ENCODE measurements at regions not wholly inside any gene's neighbourhood (a gene's known extent, or its start where the extent isn't known, plus 50 kb on each side); places are given as distances from the start of the nearest gene placed in this dataset.

DNA sequence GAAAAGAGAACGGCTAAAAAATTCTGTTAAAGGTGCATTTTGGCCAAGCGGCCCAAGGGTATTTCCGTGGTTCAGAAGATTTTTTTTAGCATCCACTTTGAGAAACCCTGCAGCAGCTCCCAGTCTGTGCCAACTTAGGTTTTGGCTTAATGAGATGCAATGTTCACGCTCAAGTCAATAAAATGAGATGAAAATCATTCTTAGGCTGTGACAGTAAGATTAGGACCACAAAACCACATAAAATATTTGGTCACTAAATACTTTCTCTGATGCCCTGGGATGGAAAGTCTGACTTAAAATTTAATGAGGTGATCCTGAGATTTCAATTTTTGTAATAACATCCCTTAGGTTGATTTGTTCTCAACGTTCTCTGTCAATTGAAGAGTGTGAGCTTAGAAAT, 74.2 kb upstream of the FHL2 start:
- no peak overlapping the region for H3K4me3 ChIP-seq
- H3K36me3 ChIP-seq: no peaks in the 10 kb centered on the region
- no peak for TF ChIP-seq Cebpa-rat (IDR thresholded peaks at IDR 0.05)
- no peaks in the 10 kb centered on the region for H3K27me3 ChIP-seq
- H3K9me3 ChIP-seq (replicated peaks in 1 of 11): no peaks in the 10 kb centered on the region
- no peak overlapping the region for H3K4me2 ChIP-seq
- peaks cover 0 to 28% (median 19%) of the 10 kb centered on the region in 10 experiments; a peak in 15 of 20 replicates for H3K4me1 ChIP-seq
- H3K9ac ChIP-seq: no peak overlapping the region
- H3K27ac ChIP-seq: no peak overlapping the region
- H4K20me1 ChIP-seq: no peaks in the 10 kb centered on the region

- Histone ChIP-seq H4K20me1 (no peaks in the 10 kb centered on the region), H3K9ac (no peak overlapping the region), H3K36me3 (no peaks in the 10 kb centered on the region), H3K27me3 (no peaks in the 10 kb centered on the region), H3K4me3 (no peak overlapping the region), H3K4me2 (peak overlapping the region in 9 of 11 experiments; percentile 11 to 66 (median 40); a peak in 17 of 22 replicates), H3K9me3 (replicated peaks in 1 of 11) (no peaks in the 10 kb centered on the region), H3K4me1 (peaks cover 0 to 28% (median 19%) of the 10 kb centered on the region in 10 experiments; a peak in 15 of 20 replicates), H3K27ac (0 out of 22 replicates have a peak overlapping the region, but pooled peaks of 1 of the 11 experiments have one; percentile 42)
- TF ChIP-seq Cebpa-rat (IDR thresholded peaks at IDR 0.05): no peak
Measured at GRCh38 chr2:105470979-105471378, 72.1 kb upstream of the FHL2 start.

DNA sequence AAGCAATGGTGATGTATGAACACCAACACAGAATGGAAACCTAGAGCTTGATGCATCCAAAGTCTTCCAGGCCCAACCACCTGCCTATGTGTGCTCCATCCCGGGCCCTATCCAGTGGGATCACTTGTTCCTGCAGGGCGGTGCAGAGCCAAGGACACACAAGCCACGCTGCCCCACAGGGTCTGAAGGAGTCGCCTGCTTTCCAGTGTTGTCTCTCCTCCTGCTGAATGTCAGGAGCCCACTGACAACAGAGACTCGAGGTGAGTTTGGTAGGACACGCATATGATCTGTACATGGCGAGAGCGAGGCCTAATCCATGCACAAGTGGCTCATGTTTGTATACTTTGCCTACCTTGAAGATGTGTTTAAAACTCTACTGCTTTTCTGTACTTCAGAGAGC, 70.9 kb upstream of the FHL2 start:
- Histone ChIP-seq H3K4me3 (no peak overlapping the region), H3K9me3 (replicated peaks in 1 of 11) (no peaks in the 10 kb centered on the region), H3K36me3 (no peaks in the 10 kb centered on the region), H3K27me3 (no peaks in the 10 kb centered on the region), H3K9ac (no peak overlapping the region), H3K27ac (no peak overlapping the region), H3K4me1 (peaks cover 0 to 17% (median 12%) of the 10 kb centered on the region in 10 experiments; a peak in 15 of 20 replicates), H4K20me1 (no peaks in the 10 kb centered on the region), H3K4me2 (peak overlapping the region in 1 of 11 experiments; percentile 30; a peak in 1 of 22 replicates)
- no peak for TF ChIP-seq Cebpa-rat (IDR thresholded peaks at IDR 0.05)

DNA sequence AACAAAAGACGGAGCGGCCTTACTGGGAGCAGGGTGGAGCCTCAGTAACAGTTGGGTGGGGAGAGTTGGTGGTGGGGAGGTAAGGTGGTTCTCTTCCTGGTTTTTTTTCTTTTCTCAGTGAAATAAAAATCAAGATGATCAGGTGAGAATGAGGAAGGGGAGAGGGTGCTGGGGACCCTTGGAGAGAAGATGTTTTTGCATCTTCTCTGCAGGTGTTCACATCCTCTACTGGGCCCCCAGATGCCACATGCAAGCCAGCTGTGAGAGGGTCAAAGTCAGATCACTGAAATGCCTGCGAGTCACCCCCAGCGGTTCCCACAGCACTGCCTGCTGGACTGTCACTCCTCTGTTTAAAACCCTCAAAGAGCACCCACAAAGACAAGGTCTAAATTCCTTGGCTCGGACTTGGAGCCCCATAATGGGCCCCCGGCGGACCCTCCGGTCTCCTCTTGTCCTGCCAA, 69.8 kb upstream of the FHL2 start:
- no peaks in the 10 kb centered on the region for H3K27me3 ChIP-seq
- H3K36me3 ChIP-seq: no peaks in the 10 kb centered on the region
- no peaks in the 10 kb centered on the region for H3K9me3 ChIP-seq (replicated peaks in 1 of 11)
- no peak overlapping the region for H3K27ac ChIP-seq
- H4K20me1 ChIP-seq: no peaks in the 10 kb centered on the region
- H3K4me2 ChIP-seq: no peak overlapping the region
- TF ChIP-seq Cebpa-rat (IDR thresholded peaks at IDR 0.05): no peak
- H3K4me3 ChIP-seq: no peak overlapping the region
- H3K4me1 ChIP-seq: peaks cover 0 to 16% (median 11%) of the 10 kb centered on the region in 10 experiments; a peak in 15 of 20 replicates
- H3K9ac ChIP-seq: no peak overlapping the region

GRCh38 chr2:105464325-105464724, 65.5 kb upstream of the FHL2 start:
- H3K27ac ChIP-seq: no peak overlapping the region
- H3K4me3 ChIP-seq: no peak overlapping the region
- H3K9me3 ChIP-seq (replicated peaks in 1 of 11): no peaks in the 10 kb centered on the region
- H3K4me1 ChIP-seq: no peaks in the 10 kb centered on the region
- no peak overlapping the region for H3K4me2 ChIP-seq
- no peaks in the 10 kb centered on the region for H4K20me1 ChIP-seq
- H3K27me3 ChIP-seq: no peaks in the 10 kb centered on the region
- no peak for TF ChIP-seq Cebpa-rat (IDR thresholded peaks at IDR 0.05)
- H3K36me3 ChIP-seq: no peaks in the 10 kb centered on the region
- no peak overlapping the region for H3K9ac ChIP-seq

DNA sequence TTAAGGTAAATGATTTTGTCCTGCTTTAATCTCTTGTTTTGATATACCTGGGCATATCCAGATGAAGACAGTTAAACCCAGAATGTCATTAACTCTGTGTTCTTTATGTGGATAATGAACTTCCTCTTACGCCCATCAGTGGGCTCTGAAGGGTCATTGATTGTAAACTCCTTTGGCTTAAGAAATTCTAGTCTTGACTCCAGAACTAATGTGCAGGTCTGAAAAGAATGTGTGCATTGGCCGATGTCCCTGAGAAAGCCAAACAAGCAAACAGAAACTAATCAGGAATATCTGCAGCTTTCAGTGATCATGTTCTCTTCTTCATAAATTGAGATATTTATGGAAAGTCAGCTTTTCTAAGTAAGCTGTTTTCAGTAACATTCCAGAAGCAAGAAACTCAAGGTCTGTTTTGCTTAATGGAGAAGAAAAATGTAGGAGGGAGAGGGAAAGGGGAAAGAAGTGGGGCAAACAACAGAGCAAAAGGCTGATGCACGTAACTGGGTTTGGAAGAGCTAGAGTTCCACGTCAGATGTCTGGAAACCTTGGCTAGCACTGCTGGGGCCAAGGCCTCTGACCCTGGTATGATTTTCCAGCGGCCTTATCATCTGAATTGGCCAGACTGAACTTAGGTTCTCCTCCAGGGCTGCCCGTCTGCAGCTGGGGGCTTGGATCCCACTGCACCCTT, 61.3 kb upstream of the FHL2 start:
- Histone ChIP-seq H3K9me3 (replicated peaks in 1 of 11) (no peaks in the 10 kb centered on the region), H3K36me3 (no peaks in the 10 kb centered on the region), H3K9ac (no peak overlapping the region), H3K4me2 (no peak overlapping the region), H3K27ac (no peak overlapping the region), H4K20me1 (no peaks in the 10 kb centered on the region), H3K4me1 (peaks cover 7 to 15% (median 12%) of the 10 kb centered on the region in 10 experiments), H3K4me3 (no peak overlapping the region), H3K27me3 (no peaks in the 10 kb centered on the region)
- TF ChIP-seq Cebpa-rat (IDR thresholded peaks at IDR 0.05): no peak

- no peaks in the 10 kb centered on the region for H3K36me3 ChIP-seq
- no peak overlapping the region for H3K9ac ChIP-seq
- no peak overlapping the region for H3K27ac ChIP-seq
- no peak overlapping the region for H3K4me3 ChIP-seq
- H4K20me1 ChIP-seq: no peaks in the 10 kb centered on the region
- H3K4me1 ChIP-seq: peaks cover 15 to 28% (median 23%) of the 10 kb centered on the region in 10 experiments
- H3K9me3 ChIP-seq (replicated peaks in 1 of 11): no peaks in the 10 kb centered on the region
- TF ChIP-seq Cebpa-rat (IDR thresholded peaks at IDR 0.05): no peak
- no peak overlapping the region for H3K4me2 ChIP-seq
- no peaks in the 10 kb centered on the region for H3K27me3 ChIP-seq
Measured at GRCh38 chr2:105458076-105458475, 59.2 kb upstream of the FHL2 start.

DNA sequence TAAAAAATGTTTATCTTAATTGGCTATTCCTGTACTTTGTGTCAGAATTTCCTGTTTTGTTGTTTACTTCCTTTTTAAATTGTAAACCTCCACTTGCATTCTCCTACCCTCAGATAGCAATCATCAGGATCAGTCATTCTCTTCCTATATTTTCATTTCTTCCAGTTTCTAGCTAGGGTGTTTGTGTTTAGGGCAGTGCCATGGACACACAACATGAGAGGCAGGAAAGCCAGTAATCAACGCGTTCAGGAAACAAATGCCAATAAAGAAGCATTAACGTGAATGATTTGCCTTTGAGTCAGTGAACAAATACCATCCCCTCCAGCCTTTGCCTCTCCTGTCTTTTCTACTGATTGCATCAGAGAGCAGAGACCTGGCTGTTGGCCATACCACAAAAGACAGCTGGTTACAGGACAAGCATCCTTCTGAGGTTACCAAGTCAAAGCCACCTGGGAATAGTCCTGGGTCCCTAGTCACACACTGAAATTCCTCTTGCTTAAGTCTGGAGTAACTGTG, 56.7 kb upstream of the FHL2 start:
- peak overlapping the region; percentile 51 to 85 (median 66); a peak in 21 of 22 replicates for H3K4me2 ChIP-seq
- H3K4me3 ChIP-seq: peak overlapping the region in 1 of 10 experiments; percentile 17; a peak in 2 of 20 replicates
- no peaks in the 10 kb centered on the region for H3K27me3 ChIP-seq
- H3K9ac ChIP-seq: peak overlapping the region in 6 of 11 experiments; percentile 1 to 58 (median 48); a peak in 9 of 22 replicates
- peaks cover 15 to 28% (median 23%) of the 10 kb centered on the region in 10 experiments for H3K4me1 ChIP-seq
- no peaks in the 10 kb centered on the region for H3K9me3 ChIP-seq (replicated peaks in 1 of 11)
- TF ChIP-seq Cebpa-rat (IDR thresholded peaks at IDR 0.05): peak in 8 of 11 experiments; percentile 65 to 97 (median 93); a peak in 17 of 22 replicates
- no peaks in the 10 kb centered on the region for H4K20me1 ChIP-seq
- no peaks in the 10 kb centered on the region for H3K36me3 ChIP-seq
- H3K27ac ChIP-seq: peak overlapping the region in 10 of 11 experiments; percentile 31 to 82 (median 62); a peak in 18 of 22 replicates

DNA sequence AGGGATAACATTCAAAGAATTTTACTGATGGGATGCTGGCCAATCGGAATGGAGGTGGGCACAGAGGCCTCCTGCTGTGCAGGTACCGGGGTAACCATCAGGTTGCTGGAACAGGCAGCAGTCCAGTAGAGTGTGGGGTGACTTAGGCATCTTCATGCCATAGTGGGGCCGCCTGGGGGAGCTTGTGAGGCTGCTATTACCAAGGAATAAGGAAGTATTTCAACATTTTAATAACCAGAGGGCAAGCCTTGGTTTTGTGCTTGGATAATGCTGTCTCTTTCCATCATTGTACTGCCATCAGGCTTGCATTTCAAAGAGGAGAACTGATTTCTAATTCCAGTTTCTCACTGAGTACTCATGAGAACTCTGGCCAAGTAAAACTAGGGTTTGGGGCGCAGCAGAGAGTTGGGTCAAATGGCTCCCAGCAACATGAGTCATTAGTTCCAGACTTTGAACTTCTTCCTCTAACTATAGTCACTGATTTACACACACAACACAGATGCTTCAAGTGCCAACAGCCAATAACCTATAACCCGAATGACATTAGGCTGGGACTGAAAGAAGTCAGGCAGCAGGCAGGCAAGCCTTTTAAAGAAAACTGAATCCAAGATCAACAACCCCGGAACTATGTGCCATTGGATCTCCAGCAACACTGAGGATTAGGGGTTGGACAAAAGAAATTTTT, 56.1 kb upstream of the FHL2 start:
- Histone ChIP-seq H3K27me3 (no peaks in the 10 kb centered on the region), H3K9me3 (replicated peaks in 1 of 11) (no peaks in the 10 kb centered on the region), H4K20me1 (no peaks in the 10 kb centered on the region), H3K4me3 (peak overlapping the region in 1 of 10 experiments; percentile 17; a peak in 1 of 20 replicates), H3K4me1 (peaks cover 15 to 28% (median 23%) of the 10 kb centered on the region in 10 experiments), H3K4me2 (peak overlapping the region; percentile 51 to 85 (median 66); a peak in 21 of 22 replicates), H3K27ac (peak overlapping the region in 10 of 11 experiments; percentile 31 to 82 (median 62); a peak in 19 of 22 replicates), H3K36me3 (no peaks in the 10 kb centered on the region), H3K9ac (peak overlapping the region in 6 of 11 experiments; percentile 1 to 58 (median 48); a peak in 8 of 22 replicates)
- peak in 2 of 11 experiments; percentile 15 to 25; a peak in 1 of 22 replicates for TF ChIP-seq Cebpa-rat (IDR thresholded peaks at IDR 0.05)

Data from BLaER1 treated with 17β-estradiol and CSF1 and Interleukin-3, amounts not matched to agents 10 nM and 100 nM (cell line).